SKM-1 (cell line): ENCODE measurements at regions not wholly inside any gene's neighbourhood (a gene's known extent, or its start where the extent isn't known, plus 50 kb on each side); places are given as distances from the start of the nearest gene placed in this dataset.
"Not testable (repeated sequence)": the region's sequence is repeated elsewhere in the genome, so short reads cannot be mapped to it uniquely, and the experiment has no call there.

Experiments
- DNase-seq: peaks from one replicate; lab custom pipeline; 2025; ENCODE audit not compliant: unreplicated experiment; lab: John Stamatoyannopoulos, UW

DNA sequence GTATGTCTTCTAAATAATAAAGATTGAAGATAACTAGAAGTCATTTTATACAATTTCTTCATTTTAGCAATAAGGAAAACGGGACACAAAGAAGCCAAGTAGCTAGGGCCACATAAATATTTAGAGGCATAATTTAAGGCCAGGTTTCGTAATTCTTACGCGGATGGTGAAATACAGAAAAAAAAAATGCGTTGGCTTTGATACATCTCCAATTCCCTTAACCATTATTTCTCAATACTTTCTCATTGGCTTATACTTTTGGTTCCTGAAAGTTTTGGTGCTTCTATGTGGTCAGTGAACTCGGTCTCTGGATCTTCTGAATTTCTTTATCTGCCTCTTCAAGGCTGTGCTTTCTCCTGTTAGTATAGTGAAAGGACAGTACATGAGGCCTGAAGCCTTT is 888.1 kb downstream of the KCNJ2 start:
- DNase-seq, result peak; percentile 7

- DNase-seq, result no peak
These were observed 888.6 kb downstream of the KCNJ2 start for GRCh38 chr17:71057938-71058337.

- no peak for DNase-seq
These were observed 893.8 kb downstream of the KCNJ2 start for GRCh38 chr17:71063127-71063526.

DNA sequence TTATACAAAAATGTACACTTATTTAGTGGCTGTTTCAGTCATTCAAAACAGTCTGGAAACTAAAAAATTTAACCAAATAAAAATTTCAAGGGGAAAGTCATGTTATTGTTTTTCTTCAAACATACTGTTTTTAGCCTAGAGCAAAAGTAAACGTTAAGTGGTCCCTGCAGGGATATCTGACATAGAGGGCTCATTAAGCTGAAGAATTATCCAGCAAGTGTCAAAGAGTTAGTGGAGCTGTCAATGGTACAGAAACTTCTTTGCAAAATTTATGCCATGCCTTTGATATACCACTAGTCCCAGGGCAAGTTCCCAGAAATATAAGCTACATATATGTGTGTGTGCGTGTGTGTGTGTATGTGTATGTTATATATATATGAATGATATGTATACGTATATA is 894.2 kb downstream of the KCNJ2 start:
- no peak for DNase-seq

- no peak for DNase-seq
These were observed 898.5 kb downstream of the KCNJ2 start for GRCh38 chr17:71067669-71068407.

- no peak for DNase-seq
These were observed 899.0 kb downstream of the KCNJ2 start for GRCh38 chr17:71068408-71068750.

GRCh38 chr17:71071041-71071440 is 901.7 kb downstream of the KCNJ2 start:
- no peak for DNase-seq

DNA sequence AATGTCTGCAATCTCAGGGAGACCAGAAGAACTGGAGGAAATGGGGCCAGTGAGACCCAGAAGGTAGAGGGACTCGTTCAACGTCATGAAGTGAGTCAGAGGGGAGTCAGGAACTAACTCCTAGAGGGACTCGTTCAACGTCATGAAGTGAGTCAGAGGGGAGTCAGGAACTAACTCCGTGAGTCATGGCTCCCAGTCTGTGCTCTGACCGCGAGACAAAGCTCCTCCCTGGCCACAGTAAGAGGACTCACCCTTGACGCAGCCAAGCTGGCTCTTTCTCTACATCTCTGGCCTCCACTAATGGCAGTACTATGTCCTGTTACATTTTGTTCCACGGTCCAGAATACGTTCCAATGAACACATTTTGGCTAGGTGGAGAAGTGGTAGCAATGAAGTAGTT is 902.5 kb downstream of the KCNJ2 start:
- no peak for DNase-seq

- DNase-seq, result no peak
These were observed 911.6 kb downstream of the KCNJ2 start for GRCh38 chr17:71080937-71081336.

- DNase-seq, result no peak
These were observed 912.3 kb downstream of the KCNJ2 start for GRCh38 chr17:71081666-71082065.

DNA sequence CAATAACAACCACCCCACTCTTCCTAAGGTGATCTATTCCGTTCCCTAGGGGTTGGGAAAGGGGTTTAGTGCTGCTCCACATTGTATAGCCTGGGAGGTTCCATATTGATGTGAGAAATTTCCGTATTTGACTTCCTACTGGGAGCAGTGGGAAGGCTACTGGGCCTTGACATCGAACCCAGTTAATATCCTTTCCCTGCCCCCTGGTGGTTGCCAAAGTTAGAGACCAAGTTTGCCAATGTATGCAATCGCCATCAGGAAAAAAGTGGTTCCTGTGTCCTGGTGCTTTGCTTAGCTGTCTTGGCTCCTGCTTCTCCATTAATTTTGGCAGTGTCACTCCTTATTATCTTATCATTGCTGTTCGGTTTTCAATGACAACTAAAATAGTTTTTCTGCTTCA is 914.9 kb downstream of the KCNJ2 start:
- DNase-seq, result peak; percentile 14

DNA sequence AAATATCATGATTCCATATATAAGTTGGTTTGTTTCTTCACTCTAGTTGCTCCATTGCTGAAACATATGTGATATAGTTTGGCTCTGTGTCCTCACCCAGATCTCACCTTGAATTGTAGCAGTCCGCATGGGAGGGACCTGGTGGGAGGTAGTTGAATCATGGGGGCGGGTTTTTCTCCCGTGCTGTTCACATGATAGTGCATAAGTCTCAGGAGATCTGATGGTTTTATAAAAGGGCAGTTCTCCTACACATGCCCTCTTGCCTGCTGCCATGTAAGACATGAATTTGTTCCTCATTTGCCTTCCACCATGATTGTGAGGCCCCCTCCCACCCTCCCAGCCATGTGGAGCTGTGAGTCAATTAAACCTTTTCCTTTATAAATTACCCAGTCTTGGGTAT is 915.5 kb downstream of the KCNJ2 start:
- DNase-seq, result no peak

DNA sequence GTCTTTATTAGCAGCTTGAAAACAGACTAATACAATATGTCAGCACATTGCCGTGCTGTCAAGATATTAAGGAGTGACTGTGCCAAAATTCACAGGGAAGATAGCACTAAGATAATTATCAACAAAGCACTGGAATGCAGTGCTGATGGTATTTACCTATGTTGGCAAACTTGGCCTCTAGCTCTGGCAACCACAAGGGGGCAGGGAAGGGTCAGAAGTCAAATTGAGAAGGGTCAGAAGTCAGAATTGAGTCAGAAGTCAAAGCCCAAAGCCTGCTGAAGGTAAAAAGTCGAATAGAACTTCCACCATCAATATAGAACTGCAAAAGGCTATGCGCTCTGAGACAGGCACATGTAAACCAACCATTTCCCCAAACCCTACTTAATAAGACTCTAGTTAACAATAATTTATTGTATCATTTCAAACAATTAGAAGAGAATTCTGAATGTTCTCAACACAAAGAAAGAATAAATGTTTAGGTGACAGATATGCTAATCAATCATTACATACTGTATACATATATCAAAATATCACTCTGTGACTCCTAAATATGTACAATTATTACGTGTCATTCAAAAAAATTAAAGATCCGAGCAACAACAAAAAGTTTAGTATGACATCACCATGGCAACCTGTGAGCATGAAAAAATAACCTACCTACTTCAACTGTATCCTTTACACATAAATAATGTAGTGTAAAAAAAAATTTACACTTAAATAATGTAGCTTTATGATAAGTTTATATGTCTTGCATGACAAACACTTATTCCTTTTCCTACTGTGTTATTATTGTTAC is 916.1 kb downstream of the KCNJ2 start:
- peak; percentile 7 for DNase-seq

- DNase-seq, result no peak
These were observed 920.1 kb downstream of the KCNJ2 start for GRCh38 chr17:71089431-71089830.

DNA sequence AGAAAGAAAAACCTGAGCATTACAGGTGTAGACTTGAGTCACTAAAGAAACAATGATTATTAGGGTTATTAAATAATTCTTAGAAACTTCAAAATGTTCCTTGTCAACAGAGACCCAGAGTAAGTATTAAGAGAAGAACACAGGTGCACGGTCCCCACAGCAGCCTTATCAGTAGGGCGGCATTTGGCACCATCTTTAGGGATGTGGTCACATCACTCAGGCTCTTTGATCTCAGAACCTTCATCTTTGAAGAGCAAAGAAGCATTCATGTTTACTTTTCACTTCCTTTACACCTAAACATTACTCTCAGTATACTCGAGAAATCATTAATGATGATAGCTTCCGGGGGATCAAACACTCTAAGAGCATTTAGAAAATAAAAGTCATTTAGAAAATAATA is 928.7 kb downstream of the KCNJ2 start:
- DNase-seq, result no peak

DNA sequence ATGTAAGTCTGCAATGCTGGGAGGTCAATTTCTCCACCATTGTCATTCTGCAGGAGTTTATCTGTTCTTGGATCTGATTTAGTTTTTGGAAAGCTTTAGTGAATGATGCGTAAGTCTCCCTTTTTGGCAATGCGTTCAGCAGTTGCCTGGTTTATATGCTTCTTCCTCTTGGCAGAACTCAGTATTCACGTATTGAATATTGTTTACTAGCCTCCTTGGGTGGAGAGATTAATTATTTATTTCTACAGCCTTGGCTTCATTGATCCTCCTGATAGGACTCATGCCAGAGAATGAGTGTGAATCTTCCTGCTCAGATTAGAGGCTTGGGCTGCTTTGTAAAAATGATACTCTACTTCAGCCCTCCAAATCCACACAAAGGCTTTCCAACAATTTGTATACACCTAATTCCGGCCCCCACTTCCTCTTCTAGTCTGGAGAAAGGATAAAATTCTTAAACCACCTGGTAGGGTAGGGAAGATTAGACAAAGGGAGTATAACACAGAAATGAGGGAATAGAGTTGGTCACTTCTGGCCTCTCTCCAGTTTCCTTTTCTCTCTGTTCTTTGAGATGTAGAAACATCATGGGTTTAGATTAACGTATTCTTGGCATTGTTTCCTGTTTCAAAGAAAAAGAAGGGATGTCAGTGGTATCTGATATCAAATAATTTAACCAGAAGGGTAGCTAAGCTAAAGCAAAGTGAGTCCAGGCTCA is 929.8 kb downstream of the KCNJ2 start:
- no peak for DNase-seq

DNA sequence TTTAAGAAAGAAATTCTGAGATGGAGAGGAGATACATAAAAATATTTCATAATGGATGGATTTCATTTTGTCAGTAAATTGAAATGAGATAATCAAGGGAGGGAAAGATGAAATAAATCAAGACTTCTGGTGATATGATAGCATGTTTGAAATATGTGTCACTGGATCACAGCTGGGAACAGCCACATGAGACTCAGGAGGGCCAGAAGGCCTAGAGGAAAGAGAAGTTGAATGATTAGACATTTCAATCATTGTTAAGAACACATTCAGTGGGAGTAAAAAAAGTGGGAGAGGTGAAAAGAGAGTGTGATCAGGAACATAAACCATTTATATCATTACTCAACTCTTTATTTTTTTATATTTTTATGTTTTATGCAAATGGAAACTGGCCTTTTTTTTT is 933.4 kb downstream of the KCNJ2 start:
- no peak for DNase-seq

DNA sequence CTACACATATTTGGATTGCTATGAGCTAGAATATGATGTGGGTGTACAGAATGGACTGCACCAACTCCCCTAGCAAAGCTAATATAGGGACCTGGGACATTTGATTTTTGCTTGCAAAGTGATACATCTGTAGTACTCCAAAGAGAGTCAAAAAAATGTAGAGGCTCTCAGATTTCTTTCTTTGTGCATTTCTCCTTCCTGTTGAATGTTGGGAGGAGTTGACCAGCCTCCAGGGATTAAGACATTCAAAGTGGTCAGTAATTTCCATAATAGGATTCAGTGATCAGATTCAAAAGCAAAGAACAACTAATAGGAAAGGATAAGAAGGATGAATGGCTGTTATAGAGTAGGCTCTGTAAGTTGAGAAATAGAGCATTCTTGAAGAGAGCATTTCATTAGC is 934.9 kb downstream of the KCNJ2 start:
- DNase-seq, result no peak

GRCh38 chr17:71106056-71106455 is 936.7 kb downstream of the KCNJ2 start:
- DNase-seq, result not testable (repeated sequence)

DNA sequence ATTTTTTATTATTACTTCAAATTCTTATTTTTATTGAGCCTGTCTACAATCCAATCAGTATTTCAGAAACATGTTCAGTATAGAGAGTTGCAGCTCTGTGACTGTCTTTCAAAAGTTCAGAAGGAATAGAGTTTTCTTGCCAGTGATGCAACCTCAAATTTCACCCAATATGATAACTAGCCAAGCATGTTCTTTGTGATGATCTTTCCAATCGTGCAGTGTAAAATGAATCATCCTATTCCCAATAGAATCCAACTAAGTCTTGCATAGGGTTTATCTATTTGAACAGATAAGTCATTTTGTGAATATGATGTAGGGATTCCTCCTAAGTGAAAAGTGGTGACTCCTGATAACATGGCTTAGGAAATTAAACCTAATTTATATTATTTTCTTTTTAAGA is 937.8 kb downstream of the KCNJ2 start:
- no peak for DNase-seq

GRCh38 chr17:71109697-71110096 is 940.4 kb downstream of the KCNJ2 start:
- DNase-seq, result no peak

DNA sequence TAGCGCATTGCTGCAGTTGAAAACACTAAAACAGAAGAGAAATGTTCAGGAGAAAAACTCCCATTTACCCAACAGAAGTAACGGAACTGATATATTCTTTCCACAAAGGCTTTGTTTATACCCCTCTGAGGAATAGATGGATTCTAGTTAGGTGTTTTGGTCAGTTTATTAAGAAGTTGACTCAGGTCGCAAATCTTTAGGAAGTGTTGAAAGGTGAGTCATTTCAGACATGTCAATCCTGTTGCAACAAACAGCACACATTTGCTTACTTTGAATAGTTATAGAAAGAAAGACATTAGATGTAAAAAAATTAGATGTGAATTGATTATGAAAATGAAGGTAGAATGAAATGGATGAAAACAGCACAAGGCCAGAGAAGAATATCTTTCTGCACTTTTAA is 941.0 kb downstream of the KCNJ2 start:
- no peak for DNase-seq
